GM18519 (cell line): ENCODE measurements at regions not wholly inside any gene's neighbourhood (a gene's known extent, or its start where the extent isn't known, plus 50 kb on each side); places are given as distances from the start of the nearest gene placed in this dataset.

Experiments used
- ATAC-seq: cut with Tn5 transposase; IDR thresholded peaks from one replicate; pipeline ENCODE4 v1.9.1; 2021; ENCODE audit warnings: mild to moderate bottlenecking, moderate library complexity; ENCODE audit not compliant: unreplicated experiment, low FRiP score

DNA sequence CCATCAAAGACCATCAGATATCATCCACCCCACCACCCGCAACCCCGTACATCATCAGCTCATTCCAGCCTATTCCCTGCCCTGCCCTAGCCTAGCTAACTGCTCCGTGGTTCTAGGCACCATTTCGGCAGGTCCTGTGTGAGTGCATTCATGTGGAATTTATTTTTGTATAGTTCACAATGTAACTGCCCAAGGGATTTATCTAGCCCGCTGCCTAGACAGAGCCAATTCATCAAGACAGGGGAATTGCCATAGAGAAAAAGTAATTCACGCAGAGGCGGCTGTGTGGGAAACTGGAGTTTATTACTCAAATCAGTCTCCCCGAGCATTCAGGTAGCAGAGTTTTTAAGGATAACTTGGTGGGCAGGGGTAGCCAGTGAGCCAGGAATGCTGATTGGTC, 109.2 kb upstream of the UBL3 start:
- no peak for ATAC-seq

DNA sequence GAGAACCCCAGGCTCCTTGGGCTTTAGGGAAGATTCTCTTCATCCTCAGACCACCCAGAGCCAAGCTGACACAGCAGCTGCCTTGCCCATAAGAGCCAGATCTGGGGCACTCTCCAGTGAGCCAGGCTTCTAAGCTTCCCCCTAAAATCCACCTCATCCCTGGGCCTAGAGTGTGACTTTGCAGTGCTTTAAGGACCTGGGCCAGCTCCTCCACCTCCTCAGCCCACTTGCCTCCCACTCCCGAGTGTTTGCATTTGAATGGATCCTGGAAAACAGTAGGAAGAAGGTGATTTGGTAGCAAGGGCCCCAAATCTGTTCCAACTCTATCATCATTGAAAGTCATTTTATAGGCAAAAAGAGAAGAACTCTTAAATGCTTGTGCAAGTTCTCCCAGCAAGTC, 108.7 kb upstream of the UBL3 start:
- ATAC-seq: no peak

DNA sequence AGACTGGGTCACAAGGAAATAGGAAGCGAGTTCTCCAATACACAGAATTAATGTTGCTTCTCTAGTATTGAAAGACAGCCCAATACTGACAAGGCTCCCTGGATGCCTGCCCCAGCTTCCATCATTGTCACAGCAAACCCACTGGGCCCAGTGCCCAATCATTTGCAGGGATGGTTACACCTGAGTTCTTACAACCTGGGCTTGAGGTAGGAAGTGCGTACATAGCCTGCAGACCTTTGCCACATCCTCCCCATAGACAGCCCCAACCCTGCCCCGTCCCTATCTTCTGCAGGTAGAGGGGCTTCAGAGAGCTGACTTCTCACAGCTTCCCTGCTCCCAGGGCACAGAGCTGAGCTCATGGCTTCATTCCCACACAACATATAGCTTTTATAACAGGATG, 108.1 kb upstream of the UBL3 start:
- ATAC-seq: no peak

DNA sequence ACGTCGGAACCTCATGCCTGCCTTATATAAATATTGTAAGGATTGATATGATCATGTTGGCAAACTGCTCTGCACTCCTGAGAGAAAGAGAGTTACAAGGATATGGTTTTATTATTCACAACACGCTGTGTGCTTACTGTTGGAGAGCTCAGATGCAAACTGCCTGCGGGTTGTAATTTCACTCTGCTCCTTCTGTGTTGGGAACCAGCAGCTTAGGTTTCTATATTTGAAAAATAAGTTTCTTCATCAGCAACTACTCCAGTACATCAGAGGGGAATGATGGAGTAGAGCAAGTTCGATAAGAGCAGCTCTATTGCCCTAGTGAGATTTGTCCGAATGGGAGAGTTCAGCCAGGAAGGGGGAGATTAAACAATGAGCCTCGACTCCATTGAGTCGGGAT, 106.9 kb upstream of the UBL3 start:
- no peak for ATAC-seq

DNA sequence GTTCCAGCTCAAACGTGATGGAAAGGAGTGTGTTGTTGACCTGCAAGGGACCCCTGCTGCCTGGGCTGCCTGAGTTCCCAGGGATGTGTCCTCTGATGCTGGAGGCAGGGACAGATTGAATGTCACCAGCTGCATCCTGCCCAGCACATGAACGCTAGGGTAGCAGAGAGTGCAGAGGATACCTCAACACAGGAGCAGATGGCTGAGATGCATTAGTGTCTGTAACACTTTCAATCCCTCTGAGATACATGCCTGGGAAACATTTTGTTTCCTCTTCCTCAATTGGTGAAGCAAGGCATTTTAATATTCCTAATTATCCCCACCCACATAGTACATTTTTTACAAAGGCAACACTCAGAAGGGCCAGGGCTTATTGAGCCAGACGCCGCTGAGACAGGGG, 106.4 kb upstream of the UBL3 start:
- no peak for ATAC-seq

DNA sequence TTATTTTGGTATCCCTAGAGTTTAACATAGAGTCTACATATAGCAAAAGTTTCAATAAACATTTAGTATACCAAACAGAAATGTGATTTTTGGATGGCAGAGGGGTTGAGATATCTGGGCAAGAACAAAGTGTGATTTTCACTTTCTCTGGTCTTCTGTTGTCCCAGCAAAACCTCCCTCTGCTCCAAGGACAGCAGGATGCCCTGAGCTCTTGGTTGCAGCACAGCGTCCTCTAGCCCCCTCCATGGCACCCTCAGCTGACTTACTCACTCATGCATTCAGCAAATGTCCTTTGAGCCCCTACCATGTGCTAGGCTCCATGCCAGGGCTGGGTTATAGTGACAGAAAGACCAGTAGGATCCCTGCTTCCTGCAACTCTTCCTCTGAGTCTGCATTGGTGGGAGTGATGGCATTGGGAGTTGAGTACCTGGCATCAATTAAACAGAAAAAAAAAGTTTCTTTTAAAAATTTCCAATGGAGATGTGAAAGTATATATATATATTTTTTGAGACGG, 104.8 kb upstream of the UBL3 start:
- ATAC-seq: no peak

DNA sequence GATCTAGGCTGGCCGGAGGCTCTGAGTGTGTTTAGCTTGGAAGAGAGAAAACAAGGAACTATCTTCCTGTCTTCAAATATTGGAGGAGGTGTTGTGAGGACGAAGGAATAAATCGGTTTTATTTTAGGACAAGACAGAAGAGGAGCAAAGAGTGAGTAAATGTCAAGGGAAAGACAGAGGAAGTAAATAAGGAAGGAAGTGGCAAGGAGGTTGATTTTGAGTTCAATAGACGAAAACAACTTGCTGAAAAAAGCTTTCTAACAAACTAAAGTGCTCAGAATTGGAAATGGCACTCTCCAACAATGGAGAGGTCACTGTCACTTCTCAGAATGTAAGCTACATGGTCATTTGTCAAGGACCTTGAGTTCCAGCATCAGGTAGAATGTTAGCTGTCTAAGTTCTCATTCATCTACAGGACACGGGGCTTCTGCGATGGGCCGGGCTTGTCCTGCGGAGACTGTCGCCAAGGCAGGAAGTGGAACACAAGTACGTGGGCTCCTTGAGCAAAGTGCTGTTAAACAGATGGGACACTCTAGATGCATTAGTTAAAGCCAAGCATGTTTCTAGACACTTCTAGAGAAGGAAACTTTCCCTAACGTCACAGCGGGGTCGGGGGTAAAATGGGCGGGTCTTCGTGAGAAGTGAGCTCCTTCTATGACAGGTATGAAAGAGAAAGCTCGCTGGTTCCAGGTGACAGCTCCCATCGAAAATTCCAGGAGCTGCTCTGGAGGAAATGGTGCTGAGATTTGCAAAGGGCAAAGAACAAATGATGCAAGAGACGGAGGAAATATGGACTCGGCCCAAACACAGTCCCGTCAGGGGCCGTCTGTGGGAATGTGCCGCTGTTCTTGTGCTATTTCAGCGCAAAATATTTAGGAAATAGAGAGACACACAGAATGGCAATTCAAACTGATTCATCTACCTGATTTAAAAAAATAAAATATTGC, 103.9 kb upstream of the UBL3 start:
- ATAC-seq: no peak

DNA sequence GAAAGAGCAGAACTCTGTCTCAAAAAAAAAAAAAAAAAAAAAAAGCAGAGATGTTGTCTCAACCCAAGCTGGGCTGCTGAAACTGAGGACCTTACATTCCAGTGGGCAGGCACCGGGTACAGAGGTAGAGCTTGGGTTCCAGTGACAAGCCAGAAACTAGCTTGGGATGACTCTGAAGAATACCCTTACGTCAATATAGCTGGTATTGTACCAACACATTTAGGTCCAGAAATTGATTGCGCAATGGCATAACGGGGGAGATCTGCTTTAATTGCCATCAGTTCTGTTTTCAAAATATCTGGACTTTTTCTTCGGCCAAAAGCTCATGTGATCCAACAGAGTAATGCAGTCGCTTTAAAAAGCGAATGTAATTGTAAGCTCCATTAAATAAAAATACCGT, 103.1 kb upstream of the UBL3 start:
- ATAC-seq: no peak

DNA sequence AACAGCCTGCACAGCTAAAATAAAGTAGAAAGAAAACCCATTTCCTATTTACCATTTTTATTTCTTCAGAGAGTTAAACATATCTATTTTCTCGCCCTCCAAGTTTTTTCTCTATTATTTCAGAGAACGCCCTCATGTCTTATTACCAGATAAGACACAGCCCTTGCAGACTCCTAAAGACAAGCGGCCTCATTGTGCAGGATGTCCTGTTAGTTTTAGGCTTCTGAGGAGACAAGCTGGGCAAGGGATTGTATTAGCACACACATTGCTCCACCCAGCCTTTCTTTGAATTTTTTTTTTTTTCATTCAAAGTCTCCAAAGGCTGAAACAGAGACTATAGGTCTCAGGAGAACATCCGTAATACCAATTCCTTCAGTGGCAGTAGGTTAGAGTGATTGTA, 101.8 kb upstream of the UBL3 start:
- ATAC-seq: no peak

DNA sequence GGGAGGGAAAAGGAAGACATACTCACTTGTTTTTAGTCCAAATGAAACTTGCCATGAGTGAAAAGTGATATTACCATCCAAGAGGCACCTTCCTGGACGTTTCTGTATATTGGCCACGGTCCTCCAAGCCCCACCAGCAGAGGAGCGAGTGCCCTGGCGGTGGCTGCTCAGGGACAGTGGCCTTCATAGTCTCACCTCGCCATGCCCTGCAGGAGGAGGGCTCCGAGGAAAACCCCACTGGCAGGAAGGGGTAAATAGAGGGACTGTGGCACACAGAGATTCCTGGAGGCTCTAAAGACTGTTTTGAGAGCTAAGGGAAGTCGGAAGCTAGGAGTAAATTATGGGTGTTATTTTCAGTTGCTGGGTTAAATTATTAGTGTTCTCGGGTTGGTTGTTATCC, 98.4 kb upstream of the UBL3 start:
- ATAC-seq: no peak

DNA sequence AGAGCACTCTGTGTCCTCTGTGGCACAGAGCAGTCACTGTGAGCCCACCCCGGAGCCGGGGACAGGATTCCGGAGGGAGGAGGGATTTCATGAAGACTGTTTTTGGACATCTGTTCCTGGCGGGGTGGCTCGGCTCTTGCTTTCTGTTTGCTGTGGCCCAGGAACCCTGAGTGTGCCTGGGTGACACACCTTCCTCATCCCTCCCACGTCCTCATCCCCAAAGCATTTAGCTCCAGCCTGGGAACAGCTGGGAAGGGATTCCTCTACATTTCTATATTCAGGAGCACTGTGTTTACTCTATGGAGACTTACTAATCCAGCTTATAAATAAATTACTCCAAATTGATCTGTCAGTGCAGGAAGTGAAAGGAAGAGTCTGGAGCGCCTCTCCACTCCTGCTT, 97.8 kb upstream of the UBL3 start:
- ATAC-seq: no peak

DNA sequence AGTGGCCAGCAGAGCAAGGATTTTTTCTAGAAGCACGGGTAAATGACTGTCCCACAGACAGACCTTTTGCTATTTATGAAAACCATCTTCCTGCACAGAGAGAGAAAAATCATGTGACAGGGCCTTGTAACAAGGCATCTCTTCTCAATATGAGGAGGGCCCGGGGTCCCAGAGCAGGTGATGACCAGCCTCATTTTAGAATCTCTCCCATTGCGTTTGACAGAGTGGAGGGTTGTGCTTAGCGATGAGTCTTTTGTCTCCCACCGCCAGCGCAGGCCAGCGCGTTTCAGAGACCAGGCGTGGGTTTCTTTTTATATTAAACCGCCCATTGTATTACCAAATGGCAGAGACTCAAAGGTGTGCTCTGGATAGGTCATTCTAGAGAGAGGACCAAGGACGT, 97.4 kb upstream of the UBL3 start:
- no peak for ATAC-seq

DNA sequence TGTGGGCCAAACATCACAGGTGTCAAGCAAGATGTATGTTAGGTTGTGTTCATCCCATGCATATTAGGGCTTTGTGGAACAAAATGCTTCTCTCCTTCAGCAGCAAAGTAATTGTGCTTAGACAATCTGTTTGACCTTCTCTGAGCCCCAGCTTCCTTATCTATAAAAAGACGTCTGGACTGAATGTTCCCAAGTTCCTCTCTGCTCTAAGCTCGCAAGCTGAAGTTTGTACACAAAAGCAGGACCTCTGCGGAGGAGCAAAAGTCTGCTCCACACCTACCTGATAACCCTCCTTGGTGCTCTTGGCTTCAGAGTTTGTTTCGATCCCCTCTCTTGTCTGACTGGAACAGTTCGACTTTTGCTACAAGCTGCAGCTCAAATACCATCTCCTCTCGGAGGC, 95.7 kb upstream of the UBL3 start:
- no peak for ATAC-seq

DNA sequence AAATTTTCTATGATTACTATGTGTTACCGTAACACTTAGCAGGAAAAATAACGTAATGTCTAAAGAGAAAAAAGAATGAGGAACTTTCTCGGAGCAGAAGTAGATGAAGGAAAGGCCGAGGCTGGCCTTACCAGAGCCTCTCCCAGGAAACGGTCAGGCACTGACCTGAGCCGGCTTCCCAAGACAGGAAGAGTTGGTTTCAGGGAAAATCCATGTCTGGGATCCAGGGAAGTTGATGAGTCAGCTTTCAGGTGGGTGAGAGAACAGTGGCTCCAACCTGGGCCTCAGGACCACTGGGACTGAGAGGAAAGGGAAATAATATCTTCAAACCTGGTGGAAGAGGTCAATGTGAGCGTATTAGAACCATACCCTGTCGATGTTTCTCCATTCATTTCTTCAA, 93.3 kb upstream of the UBL3 start:
- no peak for ATAC-seq

DNA sequence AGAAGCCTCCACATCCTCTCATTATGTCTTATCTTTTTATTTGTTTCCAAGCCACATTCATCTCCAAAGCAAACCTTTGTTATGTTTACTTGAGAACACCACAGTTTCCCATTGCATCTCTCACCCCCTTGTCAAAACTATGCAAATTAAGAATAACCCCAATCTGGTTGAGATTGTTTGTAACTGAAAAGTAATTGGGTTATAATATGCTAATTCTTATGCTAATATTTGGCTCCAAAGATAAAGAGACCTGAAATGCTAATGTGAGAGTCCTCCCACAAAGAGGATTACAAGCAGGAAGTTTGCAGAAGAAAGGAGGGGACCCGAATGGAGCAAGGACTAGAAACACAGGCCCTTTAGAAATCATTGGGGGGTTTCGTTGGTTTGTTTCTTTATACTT, 92.9 kb upstream of the UBL3 start:
- ATAC-seq: no peak

DNA sequence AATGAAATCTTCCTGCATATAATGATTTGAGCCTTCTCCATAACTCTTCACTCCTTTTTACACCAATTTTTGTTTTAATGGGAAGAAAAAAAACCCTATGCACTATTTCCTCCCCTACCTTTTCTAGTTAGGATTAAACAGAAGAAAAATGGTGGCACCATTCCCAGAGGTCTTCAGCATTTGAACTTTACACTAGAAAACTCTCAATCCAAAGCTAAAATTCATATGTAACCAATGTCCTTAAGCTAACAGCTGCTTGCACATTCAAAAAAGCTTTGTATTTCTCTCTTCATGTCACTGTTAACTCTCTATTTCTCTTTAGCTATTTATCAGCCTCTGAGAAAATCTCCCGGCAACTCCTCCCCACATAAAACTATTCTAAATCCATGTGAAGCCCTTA, 90.3 kb upstream of the UBL3 start:
- no peak for ATAC-seq

DNA sequence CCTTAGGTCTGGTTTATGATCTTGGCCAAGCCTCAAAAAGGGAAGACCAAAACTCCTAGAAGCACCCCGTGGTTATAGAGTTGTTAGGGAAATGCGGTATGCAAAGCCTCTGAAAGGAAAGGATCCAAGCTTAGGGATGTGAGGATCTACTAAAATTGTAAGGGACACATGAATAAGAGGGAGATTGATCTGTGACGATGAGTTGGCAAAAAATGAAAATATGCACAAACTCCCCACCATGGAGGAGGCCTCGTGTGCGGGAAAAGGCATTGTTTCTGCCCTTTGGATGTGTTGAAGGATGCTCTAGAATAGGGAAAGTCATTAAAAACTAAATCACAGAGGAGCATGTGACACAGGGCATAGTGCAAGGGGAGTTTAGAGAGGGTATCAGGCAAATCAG, 88.7 kb upstream of the UBL3 start:
- no peak for ATAC-seq

DNA sequence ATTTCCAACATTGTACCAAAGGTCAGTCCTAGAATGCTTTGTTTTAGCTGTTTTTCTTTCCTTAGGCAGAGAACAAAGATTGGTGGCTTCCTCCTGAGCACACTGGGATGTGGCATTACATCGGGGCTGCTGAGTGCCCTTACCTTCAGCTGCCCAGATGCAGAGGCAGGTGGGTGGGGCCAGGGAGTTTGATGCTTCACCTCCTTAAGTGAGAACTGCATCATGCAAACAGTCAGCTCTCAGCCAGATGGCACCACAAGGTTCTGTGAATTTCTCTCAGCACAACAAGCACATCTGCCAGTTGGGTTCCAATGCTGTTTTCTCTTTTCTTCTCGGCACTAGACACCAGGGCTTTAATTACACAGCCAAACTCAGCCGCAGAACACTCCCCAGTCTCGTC, 87.4 kb upstream of the UBL3 start:
- no peak for ATAC-seq

DNA sequence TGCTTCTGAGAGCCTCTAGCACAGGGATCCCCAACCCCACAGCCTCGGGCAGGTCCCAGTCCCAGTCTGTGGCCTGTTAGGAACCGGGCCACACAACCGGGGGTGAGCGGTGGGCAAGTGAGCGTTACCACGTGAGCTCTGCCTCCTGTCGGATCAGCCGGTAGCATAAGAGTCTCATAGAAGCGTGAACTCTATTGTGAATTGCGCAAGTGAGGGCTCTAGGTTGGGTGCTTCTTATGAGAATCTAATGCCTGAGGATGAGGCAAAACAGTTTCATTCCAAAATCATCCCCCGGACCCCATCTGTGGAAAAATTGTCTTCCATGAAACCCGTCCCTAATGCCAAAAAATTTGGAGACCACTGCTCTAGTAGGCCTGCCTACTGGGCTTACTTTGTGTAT, 87.0 kb upstream of the UBL3 start:
- no peak for ATAC-seq

DNA sequence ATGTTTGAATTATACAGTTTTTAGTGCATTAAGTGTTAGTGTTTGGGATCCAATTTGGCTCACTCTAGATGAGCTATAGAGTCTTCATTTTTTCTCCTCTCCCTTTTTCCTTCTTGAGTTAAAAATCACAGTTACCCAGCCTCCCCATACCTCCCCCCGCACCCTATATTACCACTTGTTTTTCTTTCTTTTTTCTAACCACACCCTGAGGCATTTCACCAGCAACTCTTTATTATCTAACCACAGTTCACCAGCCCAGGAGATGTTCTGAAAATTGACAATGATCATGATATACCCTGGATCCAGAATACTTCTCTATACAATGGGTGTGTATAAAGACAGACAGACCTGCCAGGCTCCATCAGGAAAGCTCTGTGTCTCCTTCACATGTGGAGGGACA, 86.5 kb upstream of the UBL3 start:
- ATAC-seq: no peak

DNA sequence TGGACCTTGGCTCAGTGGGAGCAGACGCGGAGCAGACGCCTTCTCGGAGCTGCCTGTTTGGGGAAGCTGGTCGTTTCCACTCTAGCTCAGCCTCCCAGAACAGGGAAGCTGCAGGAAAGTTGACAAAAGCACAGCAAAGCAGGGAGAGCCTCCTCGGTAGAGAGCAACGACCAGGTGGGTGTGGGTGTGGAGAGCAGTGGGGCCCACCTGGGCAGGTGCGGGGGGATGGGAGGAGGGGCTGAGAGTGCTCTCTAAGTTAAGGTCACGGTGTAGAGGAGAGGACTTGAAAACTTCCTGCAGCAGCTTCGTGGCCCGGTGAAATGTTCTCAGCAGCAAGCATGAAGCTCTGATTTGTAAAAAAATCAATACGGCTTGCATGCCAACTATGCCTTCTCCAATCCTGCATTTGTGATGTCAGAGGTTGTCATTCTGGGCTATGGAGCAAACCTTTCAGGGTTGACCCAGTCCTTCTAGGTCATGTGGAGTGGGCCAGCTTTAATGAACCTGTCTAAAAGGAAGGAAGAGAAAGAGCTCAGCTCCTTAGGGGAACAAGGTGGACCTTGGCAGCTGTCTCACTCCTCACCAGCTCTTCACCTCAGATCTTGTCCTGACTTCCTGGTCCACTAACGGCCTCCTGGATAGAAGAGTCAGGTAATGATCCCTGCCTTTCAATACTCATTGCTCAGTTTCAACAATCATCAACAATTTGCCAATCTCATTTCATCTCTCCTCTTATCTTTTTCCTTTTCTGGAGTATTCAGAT, 85.8 kb upstream of the UBL3 start:
- no peak for ATAC-seq
